A549 (cell line): ENCODE measurements at regions not wholly inside any gene's neighbourhood (a gene's known extent, or its start where the extent isn't known, plus 50 kb on each side); places are given as distances from the start of the nearest gene placed in this dataset.

Experiments
- EP300 ChIP-seq, 2 experiments: fragments of >200 bp; sonication (Bioruptor Twin); formaldehyde crosslinking; IDR thresholded peaks; 2 replicates in 1 of 2; 3 replicates in 1 of 2; pipeline ENCODE4 v1.6.1; 2016 to 2017
- POLR2A ChIP-seq: IDR thresholded peaks from 2 replicates; pipeline ENCODE4 v1.6.1; 2012; ENCODE audit warnings: mild to moderate bottlenecking, low read length
- RFX5 ChIP-seq: fragments of 450-650 bp; IDR thresholded peaks from 2 replicates; pipeline ENCODE4 v1.7.1; 2014; ENCODE audit warnings: antibody characterized with exemption, mild to moderate bottlenecking, moderate library complexity

DNA sequence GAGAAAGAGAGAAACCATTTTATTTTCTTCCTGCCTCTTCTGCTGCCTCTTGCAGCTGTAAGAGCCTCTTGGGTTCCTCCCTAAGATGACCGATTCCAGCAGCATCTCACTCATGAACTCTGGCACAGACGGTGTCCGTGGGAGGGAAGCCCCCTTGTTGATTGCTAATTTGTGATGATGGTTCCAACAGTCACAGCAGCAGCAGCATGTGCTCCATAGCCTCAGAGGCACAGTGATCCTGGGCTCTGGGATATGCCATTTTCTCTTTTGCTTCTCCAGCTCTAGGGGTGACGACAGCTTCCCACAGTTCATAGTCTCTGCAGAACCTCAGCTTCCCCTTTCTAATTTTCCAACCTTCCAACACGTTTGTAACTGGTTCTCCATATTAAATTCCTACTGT lies 324.2 kb upstream of the HS6ST1 start:
- no peak for TF ChIP-seq POLR2A
- no peak for TF ChIP-seq RFX5
- no peak for TF ChIP-seq EP300 (IDR thresholded peaks at IDR 0.05)
